Daoy (cell line): ENCODE measurements at regions not wholly inside any gene's neighbourhood (a gene's known extent, or its start where the extent isn't known, plus 50 kb on each side); places are given as distances from the start of the nearest gene placed in this dataset.

Source experiments
- DNase-seq: peaks from one replicate; pipeline ENCODE4 v3.0.0-alpha.2; 2015; ENCODE audit warnings: low read depth

DNA sequence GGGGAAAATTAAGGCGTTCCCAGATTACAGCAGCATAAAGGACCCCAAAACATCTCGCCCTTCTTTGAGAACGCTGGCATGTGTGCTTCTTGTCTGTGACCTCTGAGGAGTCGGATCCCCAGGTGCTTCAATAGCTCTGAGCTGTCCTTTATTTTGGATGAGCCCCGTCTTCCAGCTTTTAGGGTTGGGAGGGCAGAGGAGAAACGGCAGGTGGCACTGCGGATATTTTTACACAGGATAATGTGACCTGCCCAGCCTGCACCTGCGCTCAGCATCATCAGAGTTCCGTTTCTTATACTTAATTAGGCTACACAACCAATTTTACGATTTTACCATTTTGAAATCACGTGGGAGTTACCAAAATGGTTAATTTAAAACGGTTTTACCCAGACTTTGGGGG, 147.7 kb upstream of the RPS6KA2 start:
- DNase-seq, result no peak

DNA sequence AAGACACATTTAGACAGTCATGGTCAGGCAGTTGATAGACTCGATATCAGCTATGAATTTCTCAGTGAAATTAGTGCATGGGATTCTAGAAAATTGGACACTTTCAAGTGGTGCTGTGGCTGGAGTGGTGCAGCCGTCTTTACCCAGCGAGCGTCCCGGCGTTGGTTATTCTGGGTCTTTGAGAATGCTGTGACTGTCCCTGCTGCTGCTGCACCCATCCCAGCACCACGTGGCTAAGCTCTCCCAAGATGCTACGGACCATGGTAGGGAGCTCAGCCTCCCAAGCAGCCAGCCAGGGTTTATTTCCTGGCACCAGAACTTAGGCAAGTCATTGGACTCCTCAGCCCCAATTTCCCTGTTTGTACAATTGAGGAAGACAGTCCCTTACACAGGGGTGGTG, 147.2 kb upstream of the RPS6KA2 start:
- no peak for DNase-seq

DNA sequence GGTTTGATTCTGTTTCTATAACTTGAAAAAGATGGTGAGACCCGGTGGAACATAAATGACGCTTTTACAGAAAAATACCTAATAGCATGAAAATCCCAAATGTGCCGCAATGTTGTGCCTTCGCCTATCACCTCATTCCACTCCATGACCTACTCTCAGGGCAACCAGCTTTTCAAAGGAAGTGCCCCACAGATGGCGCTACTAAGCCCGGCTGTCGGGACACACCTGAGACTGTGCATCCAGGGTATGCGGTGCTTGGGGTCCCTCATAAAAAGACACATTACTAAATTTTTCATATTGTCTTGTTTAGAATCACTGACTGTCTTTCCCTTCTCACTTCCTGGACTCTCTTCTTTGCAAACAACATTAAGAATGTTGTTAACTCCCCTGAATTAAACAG, 145.5 kb upstream of the RPS6KA2 start:
- DNase-seq, result no peak

DNA sequence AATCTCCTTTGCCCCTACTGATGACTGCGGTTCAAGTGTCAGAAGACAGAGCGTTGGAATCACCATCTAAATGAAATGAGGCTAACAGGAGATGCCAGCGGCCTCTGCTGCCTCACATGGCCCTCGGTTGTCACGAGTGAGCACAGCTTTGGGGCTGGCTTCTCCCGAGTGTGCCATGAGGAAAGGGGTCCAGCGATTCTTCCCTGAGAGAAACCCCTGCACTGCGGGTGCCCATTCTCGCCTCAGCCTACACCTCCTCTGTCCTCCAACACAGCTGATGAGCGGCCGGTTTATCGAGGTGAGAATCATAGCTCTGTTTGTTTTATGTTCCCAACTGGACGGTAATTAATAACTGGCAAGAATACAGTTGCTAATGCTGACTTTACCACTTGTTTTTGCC, 144.7 kb upstream of the RPS6KA2 start:
- no peak for DNase-seq

DNA sequence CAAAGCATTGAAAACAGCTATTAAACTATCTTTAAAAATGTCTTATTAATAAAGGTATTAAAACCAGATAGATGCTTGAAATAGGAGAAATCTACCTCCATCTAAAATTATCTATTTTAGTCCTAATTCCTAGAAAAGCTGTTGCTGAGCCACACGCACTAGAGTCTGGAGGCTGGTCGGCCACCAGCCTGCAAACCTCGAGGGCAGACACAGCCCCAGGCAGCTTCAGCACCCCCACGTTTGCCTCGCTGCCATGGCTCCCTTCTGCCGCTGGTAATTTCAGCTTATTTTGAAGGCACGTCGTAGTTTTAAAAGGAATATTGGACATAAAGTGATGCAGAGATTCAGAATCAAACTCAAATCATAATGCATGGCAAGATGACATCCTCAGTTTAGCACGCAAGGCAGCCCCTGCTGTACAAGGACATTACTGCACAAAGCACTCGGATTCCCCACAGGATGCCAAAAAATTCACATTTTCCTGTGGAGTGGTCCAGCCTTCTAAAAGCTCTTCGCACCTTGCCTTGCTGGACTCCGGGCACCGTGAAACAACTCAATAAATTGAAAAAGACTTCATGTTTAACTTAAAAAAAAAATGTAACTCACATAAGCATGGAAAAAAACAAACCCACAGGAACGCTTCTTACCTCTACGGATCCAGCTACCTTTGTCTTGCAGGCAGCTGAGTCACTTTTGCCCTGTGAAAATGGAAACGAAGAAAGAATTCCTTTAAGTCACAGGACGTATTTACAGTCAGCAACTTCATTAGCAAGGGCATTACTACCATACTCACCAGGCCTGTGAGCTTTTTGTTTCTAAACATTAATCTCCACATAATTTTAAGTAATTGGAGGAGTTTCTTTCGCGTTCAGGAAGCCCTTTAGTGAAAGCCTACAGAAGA, 143.4 kb upstream of the RPS6KA2 start:
- no peak for DNase-seq

DNA sequence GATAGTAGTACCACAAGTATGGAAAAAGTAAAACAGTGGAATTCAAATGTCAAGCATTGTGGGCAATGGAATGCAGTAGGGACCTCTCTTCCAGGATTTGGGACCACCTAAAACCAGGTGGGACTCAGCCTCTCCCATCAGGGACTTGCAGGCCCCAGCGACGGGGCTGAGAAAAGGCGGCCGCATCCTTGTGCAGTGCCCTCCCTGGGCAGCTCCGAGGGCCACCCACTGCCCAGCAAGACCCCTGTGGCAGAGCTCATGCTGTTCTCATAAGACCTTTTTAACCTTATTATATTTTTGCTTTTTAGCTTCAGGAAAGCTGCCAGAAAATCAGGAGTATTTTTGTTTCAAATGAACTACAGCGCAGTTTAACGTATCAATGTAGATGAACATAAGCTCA, 142.6 kb upstream of the RPS6KA2 start:
- DNase-seq, result no peak

DNA sequence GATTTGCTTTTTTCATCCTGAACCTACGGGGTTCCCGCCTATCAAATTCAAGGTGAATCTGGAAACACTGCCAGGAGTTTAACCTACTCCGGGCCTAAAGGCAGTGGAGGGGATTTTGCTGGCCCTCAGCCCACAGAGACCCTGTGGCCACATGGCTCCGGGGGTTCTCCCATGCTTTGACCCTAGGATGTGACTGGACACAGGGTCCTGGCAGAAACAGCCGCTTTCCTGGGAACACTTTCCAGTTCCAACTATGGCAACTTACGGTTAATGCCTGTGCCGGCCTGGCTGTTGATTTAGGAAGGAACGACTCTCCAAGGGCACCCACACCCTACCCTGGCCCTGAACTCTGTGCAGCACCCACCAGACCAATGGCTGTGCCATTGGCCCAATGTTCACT, 141.7 kb upstream of the RPS6KA2 start:
- DNase-seq, result no peak

DNA sequence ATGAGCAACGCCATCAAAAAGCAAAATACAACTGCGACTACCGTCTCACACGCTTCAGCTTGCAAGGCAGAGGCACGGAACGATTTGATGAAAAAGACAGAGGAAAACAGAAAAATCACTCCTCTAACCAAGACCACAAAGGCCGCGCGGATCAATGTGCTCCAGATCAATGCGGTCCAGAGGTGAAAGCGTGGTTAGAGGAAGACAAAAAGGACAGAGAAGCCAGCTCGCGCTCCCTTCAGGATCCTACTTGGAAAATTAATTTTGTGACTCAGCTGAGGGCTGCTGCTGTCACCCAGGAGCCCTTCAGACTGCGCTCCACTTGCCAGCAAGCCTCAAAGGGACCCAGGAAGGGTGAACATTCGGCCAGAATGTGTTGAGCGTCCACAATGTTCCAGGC, 140.2 kb upstream of the RPS6KA2 start:
- no peak for DNase-seq

DNA sequence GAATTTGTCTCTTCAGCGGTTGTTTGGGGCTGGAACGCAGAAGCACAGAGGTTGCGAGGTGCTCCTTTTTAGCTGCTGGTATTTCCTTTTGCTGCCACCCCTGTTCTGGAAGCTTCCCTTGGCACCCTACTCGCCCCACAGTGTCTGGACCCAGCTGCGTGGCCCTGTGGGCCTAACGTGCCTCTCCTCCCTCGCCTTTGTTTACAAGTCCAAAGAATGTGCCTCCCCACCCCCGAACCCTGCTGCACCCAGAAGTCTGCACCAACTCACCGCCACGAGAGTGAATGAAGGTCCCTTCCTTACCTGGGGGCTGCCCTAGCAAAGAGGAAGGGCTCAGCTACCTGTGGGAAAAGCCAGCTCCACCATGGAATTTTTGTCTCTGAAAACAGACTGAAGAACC, 139.7 kb upstream of the RPS6KA2 start:
- DNase-seq, result no peak

DNA sequence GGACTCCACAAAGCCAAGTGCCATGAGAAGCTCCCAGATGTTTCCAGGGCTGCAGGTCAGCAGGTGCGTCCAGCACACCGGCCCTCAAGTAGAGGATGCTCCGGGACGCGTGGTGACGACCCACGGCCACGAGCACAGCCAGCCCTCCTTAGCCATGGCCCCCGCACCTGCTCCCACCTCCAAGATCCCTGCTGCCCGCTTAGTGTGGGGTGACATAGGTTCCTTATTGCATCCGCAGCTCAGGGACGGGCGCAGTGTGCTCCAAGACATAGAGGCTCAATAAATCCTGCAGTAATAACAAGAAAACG, 138.1 kb upstream of the RPS6KA2 start:
- no peak for DNase-seq

DNA sequence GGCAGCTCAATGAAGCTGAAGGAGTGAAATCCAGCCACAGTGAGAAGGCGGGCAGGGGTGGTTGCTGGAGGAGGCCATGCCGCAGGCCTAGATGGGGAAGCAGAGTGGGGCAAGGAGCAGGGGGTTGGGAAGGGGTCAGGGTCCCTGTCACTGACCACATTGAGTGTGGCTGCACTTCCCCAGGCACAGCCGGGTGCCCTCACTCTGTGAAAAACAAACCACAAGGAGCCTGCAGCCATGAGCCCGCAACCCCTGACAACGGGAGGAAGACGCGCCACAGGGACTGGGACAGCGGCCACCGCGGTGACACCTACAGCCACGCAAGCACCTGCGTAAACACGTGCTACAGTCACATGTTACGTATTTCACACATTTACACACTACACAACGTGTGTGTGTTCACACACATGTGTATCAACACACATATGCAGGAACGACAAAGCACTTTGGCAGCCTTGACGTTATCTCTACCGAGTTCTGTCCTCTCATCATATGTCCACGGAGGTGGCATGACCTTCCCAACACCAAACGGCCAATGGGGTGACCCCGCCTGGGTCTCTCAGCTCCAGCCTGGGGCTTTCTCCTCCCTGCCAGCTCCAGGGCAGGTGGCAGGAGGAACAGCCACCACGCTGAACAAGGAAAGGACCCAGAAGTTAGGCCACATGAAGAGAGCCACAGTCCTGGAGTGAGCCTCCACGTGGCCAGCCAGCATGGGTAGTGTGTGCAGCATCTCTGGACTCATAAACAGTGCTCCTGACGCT, 137.6 kb upstream of the RPS6KA2 start:
- DNase-seq, result no peak

DNA sequence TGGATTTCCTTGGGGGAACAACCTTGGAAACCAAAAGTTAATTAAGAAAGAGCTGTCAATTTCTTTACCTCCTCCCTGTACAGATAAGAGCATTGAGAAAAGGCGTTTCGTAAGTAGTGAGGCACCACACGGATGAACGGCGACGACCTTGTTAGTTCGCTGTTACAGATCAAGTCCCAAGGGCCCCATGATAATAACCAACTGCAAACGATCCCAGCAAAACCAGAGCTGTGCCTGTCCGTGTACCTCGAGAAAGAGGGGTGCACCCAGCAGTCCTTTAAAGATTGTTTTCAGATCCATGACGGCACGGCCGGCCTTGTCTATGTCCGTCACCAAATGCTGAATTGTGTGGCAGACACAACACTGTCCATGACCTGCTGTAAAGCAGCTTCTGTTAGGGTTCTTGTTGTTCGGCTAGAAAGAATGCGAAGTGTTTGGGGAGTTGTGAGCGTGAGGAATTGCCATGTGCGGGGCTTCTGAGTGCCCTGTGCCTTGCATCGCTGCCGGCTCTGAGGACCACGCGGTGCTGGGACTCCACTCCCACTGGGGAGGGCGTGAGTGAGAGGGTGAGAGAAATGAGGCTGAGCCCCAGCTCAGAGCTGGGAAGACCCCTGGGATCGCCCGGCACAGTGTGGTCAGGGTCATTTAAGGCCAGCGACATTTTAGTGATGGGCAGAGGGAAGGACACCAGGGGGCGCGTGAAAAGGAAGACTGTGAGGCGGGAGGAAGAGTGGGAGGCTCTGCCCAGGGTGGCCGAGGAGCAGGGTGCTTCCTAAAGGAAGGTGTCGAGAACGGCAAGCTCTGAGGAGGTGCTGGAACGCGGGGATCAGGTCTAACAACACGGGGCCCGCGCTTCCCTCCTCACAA, 136.8 kb upstream of the RPS6KA2 start:
- no peak for DNase-seq

DNA sequence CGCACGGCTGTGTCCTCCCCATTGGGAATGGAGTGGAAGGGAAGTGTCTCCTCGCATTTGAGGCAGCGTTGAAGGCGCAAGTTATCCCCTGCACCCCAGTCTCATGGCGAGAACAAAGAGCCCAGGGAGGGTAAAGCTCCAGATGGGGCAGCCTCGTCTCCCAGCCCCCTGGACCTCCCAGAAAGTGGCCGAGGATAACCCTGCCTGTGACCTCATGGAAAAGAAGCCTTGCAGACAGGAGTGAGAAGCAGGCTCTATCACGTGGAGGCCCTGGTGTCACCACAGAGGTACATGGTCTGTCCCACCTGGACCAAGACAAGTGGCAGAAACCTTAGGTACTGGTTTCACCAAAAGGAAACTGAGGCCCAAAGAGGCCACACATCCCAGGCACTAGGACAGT, 134.8 kb upstream of the RPS6KA2 start:
- DNase-seq, result no peak

DNA sequence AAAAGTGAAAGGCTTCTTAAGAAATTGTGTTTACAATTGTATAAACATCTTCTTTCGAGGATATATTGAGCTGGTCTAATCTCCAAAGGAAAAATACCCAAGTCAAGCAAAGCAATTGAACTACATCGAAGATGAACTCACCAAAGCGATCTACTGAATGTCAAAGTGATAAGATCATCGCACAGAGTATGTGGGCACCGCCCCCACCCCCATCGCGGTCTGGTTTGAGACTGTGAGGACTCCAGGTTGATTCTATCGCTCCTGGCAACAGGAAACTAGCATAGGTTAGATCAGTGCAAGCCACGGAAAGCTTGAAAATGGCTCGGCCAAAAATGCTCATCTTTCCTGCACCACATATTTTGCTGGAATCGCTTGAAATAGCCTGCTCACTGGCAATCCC, 133.2 kb upstream of the RPS6KA2 start:
- DNase-seq, result no peak

DNA sequence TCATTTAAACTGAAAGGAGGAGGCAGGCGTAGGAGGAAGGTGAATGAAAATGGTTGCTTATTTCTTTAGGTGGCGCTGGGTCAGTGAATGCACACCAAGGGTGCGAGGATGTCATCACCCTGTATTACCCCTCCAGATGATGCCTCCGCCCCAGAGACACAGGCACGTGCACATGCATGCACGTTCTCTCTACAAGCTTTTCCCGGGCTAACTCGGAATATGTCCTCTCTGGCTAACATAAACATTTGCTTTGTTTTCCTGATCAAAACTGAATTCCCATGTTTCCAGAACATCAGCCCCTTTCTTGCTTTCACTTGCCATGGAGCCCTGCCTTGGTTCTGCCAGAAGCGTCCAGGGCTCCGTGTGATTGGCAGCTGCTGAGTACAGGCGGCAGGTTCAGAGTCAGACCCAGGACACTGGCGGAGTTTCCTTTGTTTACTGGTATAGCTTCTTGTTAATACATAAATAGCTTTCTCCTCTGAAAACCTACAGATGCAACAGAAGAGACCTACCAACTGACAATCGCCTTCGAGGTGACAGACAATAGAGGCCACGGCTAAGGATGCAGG, 131.2 kb upstream of the RPS6KA2 start:
- no peak for DNase-seq

DNA sequence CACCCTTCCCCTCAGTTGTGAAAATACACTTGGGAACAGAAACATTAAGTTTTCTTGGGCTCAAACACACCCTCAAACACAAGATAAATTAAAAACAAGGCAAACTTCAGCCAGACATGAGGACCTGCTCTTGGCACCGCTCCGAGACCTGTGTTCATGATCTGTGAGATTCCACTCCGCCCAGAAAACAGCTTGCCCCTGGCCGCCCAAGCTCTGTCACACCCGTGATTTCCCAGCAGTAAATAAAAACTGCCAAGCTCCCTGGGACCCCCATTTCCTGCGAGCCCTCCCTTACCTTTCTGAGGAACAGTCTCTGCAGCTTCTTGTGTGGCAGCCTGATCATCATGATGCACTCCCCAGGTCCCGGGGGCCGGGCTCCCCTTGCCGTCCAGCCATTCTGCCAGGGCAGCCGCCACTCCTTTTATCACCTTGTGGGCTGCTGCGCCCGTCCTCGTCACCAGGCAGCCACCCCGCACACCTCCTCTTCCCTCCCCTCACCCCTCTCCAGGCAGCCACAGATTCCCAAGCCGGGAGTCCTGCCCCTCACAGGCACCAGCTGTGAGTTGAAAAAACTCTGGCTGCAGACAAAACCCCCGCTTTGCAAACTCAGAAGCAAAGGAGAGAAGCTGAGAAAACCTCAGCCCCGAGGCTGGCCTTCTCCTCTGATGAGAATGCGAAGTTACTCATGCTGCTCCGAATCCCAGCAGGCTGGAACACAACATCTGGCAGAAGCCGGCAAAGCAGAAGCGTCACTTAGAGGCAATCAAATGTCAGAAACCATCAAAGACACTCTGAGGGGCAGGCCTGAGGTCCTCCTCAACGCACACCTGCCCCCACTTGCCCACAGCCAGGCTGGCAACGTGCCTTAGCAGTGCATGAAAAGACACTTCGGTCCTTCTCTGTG, 130.4 kb upstream of the RPS6KA2 start:
- DNase-seq, result no peak

DNA sequence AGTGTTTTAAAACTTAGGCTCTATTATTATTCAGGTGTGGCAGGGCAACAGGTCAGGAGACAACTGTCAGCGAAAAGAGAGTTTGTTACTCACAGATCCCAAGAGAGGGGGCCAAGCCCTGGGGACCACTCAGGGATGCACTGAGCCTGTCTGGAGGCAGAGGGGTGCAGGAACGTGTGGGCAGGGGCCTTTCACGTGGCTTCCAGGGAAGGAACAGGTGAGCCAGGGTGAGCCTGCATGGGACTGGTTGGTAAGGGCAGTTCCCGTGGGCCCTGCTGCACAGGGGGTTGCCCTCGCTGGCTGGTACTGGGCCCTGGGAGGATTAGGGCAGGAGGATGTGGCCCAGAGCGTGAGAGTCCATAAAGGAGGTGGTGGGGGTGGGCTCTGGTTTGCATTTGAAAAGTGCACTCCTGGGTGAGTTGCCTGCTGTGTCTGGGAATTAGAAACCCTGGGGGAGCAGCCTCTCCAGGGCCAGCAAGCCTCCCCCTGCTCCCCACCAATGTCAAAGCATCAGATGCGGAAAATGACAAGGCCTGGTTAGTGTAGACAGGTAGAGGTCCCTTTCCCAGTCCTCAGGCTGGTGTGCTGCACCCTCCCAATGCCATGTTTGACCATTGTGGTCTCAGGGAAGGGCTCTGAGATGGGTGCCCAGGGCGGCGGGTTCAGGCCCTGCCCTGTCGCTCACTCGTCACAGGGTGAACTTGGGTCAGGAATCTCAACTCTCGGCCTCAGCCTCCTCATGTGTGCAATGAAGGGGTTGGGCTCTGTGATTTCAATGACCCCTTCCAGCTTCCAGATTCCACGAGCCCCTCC, 127.4 kb upstream of the RPS6KA2 start:
- DNase-seq, result no peak

DNA sequence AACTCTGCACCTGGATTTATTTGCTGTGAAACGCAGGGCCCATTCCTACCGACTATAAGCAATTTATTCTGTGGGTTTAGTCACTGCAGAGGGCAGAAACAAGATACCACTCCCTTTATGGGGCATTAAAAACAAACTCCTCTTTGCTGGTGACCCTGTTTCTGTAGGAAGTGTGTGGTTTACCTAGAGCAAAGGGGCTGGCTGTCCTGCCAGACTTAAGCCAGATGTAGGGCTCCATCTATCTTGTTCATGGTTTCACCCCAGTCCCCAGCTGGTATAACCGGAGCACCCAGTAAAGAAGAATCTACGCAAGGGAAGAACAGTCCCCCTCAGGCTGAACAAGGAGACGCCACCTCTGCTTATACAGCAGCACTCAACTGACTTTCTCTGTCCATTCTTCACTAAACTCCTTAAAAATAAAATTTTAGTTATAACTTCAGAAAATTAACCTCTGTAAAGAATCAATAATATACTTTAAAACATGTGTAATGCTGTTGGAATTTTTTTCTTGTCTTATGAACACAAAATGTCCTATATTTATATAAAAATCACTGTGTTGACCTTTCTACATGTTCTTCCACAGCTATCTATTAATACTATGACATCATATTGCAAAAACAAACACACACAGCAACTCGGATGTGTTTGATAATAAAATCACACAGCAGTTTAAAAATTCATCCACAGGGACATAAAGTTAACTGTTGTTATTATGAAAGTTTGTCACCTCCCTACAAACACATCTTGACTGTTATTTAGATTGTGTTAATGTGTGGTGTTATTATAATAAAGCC, 126.1 kb upstream of the RPS6KA2 start:
- DNase-seq, result no peak

DNA sequence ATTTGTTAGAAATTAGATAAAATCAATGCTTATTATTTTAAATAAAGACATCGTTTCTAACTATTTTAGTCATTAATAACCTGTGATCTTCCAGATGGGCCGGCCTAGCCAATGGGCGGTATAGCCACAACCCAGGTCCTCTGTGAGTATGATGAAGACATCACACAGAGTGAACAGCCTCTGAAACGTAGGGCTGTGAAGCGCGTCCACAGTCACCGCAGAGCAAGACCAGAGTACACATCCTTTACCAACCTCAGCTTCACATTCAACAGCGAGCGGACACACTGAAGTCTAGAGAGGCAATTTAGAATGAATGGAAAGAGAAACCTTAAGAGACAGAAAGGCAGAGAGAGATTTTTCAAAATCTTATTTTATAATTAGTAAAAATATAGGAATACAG, 125.0 kb upstream of the RPS6KA2 start:
- no peak for DNase-seq
